ENCODE measurements at regions not wholly inside any gene's neighbourhood (a gene's known extent, or its start where the extent isn't known, plus 50 kb on each side); places are given as distances from the start of the nearest gene placed in this dataset.

DNA sequence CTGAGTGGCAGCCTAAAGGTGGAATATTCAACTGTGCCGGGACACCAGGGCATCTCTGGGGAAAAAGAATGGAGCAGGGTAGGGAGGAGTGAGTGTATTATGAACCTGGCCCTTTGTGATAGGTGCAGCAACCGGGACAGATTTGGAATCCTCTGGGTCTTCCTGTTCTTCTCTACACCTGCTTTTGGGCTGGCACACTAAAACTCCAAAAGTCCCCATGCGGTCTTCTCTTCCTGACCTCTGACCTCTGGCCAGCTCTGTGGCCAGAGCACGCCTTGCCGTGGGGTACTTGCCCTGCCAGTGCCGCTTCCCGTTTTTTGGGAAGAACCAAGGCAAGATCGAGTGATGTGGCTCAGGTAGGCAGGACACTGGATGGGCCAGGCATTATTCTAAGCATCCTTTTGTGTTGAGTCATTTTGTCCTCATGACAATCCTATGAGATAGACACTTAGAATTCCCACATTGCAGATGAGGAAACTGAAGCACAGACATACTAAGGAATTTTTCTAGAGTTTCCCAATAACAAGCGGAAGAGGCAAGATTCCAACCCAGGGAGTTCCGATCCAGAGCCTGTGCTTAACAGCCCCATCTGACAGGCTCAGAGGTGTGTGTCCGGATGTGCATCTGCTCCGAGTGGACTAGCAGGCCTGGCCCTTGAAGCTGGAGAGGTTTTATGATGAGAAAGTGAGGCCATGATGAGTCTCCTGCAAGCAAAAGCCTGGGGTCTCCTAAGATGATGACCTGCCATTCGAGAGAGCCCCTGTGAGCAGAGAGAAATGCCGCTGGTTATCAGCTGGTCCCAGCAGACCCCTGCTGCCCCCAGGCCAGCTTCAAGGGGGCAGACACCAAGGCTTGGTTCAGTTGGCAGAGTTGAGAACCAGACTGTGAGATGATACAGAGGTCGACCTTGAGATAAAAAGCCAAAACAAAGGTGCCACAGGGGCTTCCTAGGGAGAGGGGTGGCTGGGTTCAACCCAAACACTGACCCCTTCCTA is 67.9 kb upstream of the ESRRB start:
- no peak for ATAC-seq

DNA sequence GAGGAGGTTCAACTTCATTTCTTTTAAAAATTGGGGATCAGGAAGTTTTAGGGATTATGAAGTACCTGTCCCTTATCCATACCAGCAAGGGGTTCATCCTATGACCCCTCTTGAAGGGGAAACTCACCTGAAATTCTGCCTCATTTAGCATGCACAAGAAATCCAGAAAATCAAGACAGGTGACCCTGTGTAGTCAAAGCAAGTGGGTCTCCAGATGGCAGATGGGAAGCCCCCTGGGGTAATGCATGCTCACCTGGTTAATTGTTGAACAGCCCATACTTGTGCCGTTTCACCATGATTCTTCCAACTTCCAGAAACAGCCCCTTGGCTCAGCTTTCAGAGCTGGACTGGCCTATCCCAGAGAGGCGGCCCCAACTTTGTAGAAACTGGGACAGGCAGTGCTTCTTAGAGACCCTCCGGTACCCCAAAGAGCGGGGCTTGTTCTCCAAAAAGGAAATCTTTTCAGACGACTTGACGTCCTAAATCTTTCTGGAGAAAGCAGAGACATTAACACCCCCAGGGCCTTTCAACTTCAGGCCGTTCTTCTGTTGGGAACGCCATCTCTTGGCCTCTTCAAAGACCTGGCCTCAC is 66.3 kb upstream of the ESRRB start:
- ATAC-seq, result no peak

DNA sequence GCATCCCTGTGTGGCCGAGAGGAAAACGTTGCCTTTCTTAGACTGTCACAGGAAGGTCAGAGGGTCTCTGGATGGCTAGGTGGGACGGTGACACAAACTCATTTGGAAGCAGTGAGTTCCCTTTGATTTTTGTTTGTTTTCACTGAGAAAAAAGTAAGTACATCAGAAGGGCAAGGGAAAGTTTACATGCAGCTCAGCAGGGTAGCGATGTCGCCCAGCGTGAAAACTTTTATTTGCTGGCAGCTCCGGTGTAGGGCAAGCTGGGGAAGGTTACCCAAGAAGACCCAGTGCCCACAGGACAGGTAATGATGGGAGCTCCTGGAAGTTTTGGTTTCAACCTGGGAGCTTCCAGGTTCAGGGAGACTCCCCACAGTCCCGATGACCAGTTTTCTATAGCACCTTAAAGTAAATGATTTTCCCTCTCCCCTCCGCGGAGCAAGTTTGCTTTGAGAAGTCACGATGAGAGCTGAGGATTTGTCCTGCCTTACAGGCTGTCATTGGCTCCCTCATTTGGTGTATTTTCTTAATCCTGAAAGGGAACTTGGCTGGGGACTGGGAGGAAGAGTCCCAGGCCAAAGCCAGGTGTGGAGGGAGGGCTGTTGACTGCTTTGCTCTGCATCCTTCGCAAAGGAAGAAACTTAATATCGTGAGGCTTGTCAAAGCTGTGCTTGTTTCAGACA is 64.7 kb upstream of the ESRRB start:
- ATAC-seq, result no peak

DNA sequence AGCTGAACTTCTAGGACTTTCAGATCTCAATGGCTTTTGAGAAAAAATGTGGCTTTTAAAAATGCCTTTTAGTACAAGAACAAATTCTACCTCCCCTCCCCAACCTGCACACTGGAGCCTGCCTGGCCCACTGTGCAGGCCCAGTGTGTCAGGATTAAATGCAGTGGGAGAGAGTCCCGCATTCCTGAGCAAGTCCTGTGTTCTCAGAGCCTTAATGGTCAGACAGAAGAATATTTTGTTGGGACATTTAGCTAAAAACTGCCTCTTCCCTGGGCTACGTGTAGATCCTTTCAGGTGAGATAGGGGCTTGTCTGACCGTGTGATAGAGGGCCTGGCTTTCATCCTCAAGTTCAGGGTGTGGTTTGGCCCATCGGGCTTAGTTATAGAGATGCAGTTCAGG is 63.1 kb upstream of the ESRRB start:
- no peak for ATAC-seq

DNA sequence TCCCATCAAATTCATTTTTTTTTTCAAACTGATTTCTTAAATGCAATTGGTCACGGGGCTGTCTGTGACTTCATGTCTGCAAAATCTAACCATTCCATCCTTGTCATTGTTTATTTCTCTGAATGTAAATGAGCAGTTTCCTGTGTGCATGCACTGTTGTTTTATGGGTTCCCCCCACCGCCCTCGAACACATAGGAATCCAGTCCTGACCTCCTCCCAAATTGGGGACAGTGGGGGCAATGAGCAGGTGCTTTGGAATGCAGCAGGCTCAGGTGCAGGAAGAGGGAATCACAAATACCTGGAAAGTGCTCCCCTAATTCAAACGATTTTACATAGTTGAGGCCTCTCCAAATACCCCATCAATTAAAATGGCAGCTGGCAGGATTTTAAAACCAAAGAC is 62.6 kb upstream of the ESRRB start:
- ATAC-seq, result no peak

DNA sequence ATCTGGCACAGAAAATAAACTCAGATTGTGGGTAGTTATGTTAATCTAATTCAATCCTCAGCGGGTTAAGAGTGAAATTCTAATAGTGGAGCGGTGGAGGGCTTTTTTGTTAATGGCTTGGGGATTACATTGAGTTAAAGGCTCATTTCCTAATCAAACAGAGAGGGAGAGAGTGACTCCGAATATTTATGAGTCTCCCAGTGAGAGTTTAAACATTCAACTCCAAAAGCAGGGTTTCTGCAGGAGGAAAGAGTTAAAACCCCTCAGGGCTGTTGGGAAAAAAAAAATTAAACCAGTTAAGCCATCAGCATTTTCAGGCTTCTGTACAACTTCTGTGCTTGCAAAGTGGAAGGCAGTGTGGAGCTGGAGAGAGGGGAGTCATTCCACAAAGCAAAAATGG is 62.1 kb upstream of the ESRRB start:
- no peak for ATAC-seq

DNA sequence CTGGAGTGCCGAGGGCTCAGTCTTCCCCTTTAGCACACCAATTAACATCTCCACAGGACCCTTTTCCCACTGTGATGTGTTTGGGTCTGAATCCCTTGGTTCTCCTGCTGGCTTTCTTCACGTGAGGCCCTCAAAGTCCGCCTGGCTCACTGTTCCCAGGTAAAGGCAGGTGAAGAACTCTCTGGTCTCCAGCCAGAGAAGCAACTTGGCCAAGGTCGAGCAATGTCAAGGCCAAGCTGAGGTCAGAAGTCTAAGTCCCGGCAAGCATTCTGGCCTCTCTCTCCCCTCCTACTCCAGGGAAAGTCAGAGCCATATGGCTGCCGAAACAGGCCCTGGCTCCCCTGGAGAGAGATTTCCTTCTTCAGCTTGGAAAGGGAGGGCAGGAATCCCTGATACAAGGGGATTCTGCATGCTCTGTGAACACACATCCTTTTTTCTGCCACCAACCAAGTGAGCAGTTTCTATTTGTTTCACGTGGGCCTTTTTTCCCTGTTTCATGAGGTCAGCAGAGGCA is 61.4 kb upstream of the ESRRB start:
- ATAC-seq, result no peak

DNA sequence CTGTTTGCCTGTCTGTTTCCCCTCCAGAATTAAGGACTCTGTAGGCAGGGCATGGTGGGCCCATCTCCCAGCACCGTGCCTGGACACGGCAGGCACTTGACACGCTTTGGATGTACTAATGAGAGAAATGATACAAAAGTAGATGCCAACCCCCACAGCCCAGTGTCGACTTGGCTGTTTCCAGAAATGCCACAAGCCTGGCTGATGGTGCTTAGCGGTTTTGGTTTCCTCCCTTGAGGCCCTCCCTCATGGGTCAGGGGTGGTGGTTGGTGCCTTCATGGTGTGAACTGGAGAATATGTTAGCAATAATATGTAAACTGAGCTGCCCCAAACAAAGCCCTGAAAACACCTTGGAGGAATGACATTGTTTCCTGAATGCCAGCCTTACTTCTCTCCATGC is 55.5 kb upstream of the ESRRB start:
- ATAC-seq, result no peak

DNA sequence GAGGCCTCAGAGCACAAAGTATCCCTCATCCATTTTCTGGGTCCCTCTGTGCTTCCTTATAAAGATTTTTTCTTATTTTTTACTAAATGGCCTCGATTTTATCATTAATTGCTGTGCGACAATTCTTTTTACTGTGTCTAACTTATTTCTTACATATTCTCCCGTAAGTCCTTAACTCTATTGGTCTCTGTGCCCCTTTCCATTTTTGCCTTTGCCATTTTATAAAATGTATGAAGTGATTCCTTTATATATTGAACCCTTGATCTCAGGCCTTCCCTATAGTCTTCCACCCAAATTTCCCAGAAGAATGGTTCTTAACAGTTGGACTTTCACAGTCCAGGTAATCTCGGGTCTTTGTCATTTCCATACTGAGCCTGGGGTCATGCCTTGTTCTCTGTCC is 55.0 kb upstream of the ESRRB start:
- ATAC-seq, result no peak

DNA sequence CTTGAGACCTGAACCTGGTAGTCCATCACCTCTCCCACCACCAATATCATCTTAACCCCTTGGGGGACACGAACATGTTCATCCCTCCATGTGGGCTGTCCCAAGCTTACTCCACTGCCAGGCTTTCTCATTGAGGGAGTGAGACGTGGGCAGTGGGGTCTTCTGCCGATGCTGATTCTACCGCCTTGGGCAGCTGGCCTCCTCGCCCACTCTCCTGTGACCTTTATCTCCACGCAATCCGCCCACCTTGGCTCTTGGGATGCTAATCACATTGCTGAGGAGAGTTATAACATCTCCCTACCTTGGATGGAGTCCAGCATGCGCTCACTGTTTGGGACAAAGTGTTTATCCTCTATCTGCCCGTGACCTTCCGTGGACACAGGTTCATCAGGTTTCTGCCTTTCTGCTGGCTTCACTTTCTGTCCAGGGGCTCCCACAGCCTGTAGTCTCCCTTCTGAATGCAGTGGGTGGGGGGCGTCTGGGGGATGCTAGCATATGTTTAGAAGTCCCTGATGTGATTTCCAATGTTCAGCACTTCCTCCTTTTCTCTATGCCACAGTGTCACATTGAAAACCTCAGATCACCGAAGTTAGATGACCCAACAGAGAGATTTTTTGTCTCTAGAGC is 53.2 kb upstream of the ESRRB start:
- ATAC-seq, result no peak

DNA sequence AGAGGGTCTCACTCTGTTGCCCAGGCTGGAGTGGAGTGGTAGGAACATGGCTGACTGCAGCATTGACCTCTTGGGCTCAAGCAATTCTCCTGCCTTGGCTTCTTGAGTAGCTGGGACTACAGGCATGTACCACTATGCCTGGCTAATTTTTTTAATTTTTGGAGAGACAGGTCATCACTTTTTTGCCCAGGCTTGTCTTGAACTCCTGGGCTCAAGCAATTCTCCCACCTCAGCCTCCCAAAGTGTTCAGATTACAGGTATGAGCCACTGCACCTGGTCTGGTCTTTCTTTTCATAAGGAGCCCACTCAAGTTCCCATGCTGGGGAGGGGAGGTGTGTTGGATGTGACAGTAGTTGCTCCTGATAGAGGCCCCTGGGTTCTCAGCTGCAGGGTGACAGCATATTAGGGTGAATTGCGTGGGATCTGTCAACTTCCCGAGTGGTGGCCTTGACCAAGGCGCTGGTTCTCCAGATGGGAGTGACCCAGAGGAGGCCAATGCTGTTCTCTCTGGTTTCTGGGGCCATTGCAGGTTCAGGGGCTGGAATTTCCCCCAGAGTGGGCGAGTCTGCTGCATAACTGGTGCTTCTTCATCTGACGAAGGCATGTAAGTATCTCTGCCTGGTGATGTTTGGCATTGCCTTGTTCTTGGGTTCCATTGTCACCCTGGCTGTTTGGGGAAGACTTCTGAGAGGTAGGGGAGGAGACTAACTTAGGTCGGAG is 52.4 kb upstream of the ESRRB start:
- ATAC-seq, result no peak

DNA sequence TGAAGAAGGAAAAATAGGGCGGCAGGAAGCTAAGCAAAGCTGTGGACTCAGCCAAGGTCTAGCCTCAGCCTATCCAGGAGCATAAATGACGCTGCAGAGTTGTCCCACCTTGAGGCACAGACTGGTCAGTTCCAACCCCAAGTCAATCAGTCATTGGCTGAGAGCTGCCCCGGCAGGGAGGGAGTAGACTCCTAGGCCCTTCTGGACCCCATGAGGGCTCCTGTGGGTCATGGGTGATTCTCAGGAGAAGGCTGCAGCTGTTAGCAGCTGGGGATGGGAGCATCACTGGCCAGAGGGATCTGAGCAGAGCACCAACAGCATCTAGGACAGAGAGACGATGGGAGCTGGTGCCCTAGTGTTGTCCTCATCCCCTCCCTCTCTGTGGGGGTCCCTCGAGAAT is 51.8 kb upstream of the ESRRB start:
- no peak for ATAC-seq
